ENCODE measurements at regions not wholly inside any gene's neighbourhood (a gene's known extent, or its start where the extent isn't known, plus 50 kb on each side); places are given as distances from the start of the nearest gene placed in this dataset.

DNA sequence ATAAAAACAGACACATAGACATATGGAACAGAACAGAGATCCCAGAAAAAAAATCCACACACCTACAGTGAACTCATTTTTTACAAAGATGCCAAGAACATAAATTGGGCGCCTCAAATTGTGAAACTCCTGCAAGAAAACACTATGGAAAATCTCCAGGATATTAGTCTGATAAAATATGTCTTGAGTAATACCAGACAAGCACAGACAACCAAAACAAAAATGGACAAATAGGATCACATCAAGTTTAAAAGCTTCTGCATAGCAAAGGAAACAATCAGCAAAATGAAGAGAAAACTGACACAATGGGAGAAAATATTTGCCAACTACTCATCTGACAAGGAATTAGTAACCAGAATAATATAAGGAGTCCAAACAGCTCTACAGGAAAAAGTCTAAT is 337.3 kb upstream of the DIPK2B start:
- TF ChIP-seq, protein P1, sequence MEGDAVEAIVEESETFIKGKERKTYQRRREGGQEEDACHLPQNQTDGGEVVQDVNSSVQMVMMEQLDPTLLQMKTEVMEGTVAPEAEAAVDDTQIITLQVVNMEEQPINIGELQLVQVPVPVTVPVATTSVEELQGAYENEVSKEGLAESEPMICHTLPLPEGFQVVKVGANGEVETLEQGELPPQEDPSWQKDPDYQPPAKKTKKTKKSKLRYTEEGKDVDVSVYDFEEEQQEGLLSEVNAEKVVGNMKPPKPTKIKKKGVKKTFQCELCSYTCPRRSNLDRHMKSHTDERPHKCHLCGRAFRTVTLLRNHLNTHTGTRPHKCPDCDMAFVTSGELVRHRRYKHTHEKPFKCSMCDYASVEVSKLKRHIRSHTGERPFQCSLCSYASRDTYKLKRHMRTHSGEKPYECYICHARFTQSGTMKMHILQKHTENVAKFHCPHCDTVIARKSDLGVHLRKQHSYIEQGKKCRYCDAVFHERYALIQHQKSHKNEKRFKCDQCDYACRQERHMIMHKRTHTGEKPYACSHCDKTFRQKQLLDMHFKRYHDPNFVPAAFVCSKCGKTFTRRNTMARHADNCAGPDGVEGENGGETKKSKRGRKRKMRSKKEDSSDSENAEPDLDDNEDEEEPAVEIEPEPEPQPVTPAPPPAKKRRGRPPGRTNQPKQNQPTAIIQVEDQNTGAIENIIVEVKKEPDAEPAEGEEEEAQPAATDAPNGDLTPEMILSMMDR (tag by site-specific recombination; IDR thresholded peaks at IDR 0.05): no peak
- TF ChIP-seq, protein P2, sequence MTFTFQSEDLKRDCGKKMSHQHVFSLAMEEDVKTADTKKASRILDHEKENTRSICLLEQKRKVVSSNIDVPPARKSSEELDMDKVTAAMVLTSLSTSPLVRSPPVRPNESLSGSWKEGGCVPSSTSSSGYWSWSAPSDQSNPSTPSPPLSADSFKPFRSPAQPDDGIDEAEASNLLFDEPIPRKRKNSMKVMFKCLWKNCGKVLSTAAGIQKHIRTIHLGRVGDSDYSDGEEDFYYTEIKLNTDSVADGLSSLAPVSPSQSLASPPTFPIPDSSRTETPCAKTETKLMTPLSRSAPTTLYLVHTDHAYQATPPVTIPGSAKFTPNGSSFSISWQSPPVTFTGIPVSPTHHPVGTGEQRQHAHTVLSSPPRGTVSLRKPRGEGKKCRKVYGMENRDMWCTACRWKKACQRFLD (tag by site-specific recombination; IDR thresholded peaks at IDR 0.05): no peak
- TF ChIP-seq, protein P3, sequence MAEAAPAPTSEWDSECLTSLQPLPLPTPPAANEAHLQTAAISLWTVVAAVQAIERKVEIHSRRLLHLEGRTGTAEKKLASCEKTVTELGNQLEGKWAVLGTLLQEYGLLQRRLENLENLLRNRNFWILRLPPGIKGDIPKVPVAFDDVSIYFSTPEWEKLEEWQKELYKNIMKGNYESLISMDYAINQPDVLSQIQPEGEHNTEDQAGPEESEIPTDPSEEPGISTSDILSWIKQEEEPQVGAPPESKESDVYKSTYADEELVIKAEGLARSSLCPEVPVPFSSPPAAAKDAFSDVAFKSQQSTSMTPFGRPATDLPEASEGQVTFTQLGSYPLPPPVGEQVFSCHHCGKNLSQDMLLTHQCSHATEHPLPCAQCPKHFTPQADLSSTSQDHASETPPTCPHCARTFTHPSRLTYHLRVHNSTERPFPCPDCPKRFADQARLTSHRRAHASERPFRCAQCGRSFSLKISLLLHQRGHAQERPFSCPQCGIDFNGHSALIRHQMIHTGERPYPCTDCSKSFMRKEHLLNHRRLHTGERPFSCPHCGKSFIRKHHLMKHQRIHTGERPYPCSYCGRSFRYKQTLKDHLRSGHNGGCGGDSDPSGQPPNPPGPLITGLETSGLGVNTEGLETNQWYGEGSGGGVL (tag by site-specific recombination; IDR thresholded peaks at IDR 0.05): no peak
- TF ChIP-seq ZBTB17 (tag by site-specific recombination; IDR thresholded peaks at IDR 0.05) (no peak), ZBTB7A (tag by site-specific recombination; IDR thresholded peaks at IDR 0.05; ENCODE audit: low read depth) (no peak), ZNF433 (tag by site-specific recombination; IDR thresholded peaks at IDR 0.05; ENCODE audit: low read depth) (no peak), OSR2 (tag by site-specific recombination; IDR thresholded peaks at IDR 0.05) (no peak), ZNF426 (tag by site-specific recombination; IDR thresholded peaks at IDR 0.05) (no peak), TCF7L2 (IDR thresholded peaks at IDR 0.05; ENCODE audit: borderline replicate concordance, low read depth, low read length) (no peak), ZBTB20 (tag by site-specific recombination; IDR thresholded peaks at IDR 0.05) (no peak), ZNF140 (tag by site-specific recombination; IDR thresholded peaks at IDR 0.05) (no peak)
- TF ChIP-seq, protein P4, sequence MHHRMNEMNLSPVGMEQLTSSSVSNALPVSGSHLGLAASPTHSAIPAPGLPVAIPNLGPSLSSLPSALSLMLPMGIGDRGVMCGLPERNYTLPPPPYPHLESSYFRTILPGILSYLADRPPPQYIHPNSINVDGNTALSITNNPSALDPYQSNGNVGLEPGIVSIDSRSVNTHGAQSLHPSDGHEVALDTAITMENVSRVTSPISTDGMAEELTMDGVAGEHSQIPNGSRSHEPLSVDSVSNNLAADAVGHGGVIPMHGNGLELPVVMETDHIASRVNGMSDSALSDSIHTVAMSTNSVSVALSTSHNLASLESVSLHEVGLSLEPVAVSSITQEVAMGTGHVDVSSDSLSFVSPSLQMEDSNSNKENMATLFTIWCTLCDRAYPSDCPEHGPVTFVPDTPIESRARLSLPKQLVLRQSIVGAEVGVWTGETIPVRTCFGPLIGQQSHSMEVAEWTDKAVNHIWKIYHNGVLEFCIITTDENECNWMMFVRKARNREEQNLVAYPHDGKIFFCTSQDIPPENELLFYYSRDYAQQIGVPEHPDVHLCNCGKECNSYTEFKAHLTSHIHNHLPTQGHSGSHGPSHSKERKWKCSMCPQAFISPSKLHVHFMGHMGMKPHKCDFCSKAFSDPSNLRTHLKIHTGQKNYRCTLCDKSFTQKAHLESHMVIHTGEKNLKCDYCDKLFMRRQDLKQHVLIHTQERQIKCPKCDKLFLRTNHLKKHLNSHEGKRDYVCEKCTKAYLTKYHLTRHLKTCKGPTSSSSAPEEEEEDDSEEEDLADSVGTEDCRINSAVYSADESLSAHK (tag by site-specific recombination; IDR thresholded peaks at IDR 0.05): no peak

Data from HEK293 (cell line).